ENCODE measurements at regions not wholly inside any gene's neighbourhood (a gene's known extent, or its start where the extent isn't known, plus 50 kb on each side); places are given as distances from the start of the nearest gene placed in this dataset.

DNA sequence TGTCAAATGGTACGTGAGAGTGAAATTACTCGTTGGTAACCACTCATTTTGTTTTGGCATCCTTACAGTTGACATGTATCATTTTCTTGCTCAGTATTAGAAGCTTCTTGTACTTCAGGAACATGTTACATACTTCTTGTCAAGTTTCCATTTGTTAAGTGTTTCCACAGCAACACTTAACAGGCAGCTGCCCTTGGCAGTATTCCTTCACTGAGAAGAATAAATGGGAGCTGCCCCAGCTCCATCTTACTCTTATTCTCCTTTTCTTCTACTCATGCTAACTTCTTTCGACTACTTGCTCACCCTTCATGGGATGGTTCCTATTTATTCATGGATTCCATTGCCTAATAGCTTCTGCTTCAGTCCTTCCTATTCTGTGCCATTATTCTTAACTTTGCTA is 60.1 kb upstream of the TUBA3E start:
- Mint-ChIP-seq H3K27ac (no peak overlapping the region), H3K27me3 (ENCODE audit: low read depth in 2 of 2) (peaks cover 26 to 40% of the 10 kb centered on the region in 2 donors), H3K9me3 (no peaks in the 10 kb centered on the region), H3K4me3 (no peak overlapping the region), H3K4me1 (no peaks in the 10 kb centered on the region), H3K36me3 (no peaks in the 10 kb centered on the region)
- no peak overlapping the region for H3K4me3 ChIP-seq (ENCODE audit: low read length)
- H3K27ac ChIP-seq (ENCODE audit: low read length) = no peak overlapping the region
- H3K36me3 ChIP-seq (ENCODE audit: control insufficient read depth, insufficient read depth, low read length) = no peaks in the 10 kb centered on the region
- ATAC-seq (no peak), DNase-seq (no peak)
- H3K4me1 ChIP-seq (ENCODE audit: control insufficient read depth, insufficient read depth, low read length) = no peaks in the 10 kb centered on the region
- H3K9me3 ChIP-seq (ENCODE audit: control insufficient read depth, insufficient read depth, low read length) = no peaks in the 10 kb centered on the region
- WGBS (ENCODE audit: insufficient coverage) = 66% methylated on average over 3 of the region's 3 CpGs
- TF ChIP-seq, protein P1, sequence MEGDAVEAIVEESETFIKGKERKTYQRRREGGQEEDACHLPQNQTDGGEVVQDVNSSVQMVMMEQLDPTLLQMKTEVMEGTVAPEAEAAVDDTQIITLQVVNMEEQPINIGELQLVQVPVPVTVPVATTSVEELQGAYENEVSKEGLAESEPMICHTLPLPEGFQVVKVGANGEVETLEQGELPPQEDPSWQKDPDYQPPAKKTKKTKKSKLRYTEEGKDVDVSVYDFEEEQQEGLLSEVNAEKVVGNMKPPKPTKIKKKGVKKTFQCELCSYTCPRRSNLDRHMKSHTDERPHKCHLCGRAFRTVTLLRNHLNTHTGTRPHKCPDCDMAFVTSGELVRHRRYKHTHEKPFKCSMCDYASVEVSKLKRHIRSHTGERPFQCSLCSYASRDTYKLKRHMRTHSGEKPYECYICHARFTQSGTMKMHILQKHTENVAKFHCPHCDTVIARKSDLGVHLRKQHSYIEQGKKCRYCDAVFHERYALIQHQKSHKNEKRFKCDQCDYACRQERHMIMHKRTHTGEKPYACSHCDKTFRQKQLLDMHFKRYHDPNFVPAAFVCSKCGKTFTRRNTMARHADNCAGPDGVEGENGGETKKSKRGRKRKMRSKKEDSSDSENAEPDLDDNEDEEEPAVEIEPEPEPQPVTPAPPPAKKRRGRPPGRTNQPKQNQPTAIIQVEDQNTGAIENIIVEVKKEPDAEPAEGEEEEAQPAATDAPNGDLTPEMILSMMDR (IDR thresholded peaks at IDR 0.05) = no peak
- no peaks in the 10 kb centered on the region for H3K27me3 ChIP-seq (ENCODE audit: control insufficient read depth, insufficient read depth, low read length)
- intact Hi-C loops (cut with micrococcal nuclease) = no loop called here

DNA sequence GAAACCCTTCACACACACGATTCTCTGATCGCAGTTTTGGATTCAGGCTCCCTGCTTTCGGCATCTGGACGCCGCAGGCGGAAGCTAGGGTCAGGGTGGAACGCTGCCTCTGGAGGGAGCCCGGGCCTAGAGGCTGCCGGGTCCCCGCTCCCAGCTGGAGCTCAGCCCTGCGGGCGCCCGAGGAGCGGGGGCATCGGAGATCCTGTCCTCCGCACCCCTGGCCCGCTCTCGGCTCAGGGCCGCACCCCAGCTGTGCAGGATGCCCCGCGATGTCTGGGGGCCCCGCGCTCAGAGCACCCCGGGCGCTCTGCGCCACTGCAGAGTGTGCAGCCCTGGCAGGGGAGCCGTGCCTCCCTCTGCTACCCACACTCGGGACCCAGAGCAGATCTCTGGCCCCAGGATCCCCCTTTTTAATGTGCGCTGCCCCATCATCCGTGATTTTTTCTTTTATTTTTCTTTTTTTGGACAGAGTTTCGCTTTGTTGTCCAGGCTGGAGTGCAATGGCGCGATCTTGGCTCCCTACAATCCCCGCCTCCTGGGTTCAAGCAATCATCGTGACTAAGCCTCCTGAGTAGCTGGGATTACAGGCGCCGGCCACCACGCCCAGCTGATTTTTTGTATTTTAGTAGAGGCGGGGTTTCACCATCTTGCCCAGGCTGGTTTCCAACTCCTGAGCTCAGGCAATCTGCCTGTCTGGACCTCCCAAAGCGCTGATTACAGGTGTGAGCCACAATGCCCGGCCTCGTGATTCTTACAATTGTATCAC is 54.8 kb upstream of the TUBA3E start:
- ATAC-seq (peak in 1 of 3 donors; percentile 10), DNase-seq (no peak)
- intact Hi-C loops (cut with micrococcal nuclease) = no loop called here
- Mint-ChIP-seq H3K4me3 (no peak overlapping the region), H3K4me1 (no peaks in the 10 kb centered on the region), H3K27me3 (ENCODE audit: low read depth in 2 of 2) (peaks cover 33 to 43% of the 10 kb centered on the region in 2 donors), H3K9me3 (no peaks in the 10 kb centered on the region), H3K36me3 (no peaks in the 10 kb centered on the region), H3K27ac (no peak overlapping the region)
- Histone ChIP-seq H3K9me3 (ENCODE audit: control insufficient read depth, insufficient read depth, low read length) (no peaks in the 10 kb centered on the region), H3K27ac (ENCODE audit: low read length) (no peak overlapping the region), H3K4me1 (ENCODE audit: control insufficient read depth, insufficient read depth, low read length) (no peaks in the 10 kb centered on the region), H3K27me3 (ENCODE audit: control insufficient read depth, insufficient read depth, low read length) (no peaks in the 10 kb centered on the region), H3K36me3 (ENCODE audit: control insufficient read depth, insufficient read depth, low read length) (no peaks in the 10 kb centered on the region), H3K4me3 (ENCODE audit: low read length) (no peak overlapping the region)
- TF ChIP-seq, protein P1 (IDR thresholded peaks at IDR 0.05) = no peak
- WGBS (ENCODE audit: insufficient coverage) = 49% methylated on average over 42 of the region's 42 CpGs

DNA sequence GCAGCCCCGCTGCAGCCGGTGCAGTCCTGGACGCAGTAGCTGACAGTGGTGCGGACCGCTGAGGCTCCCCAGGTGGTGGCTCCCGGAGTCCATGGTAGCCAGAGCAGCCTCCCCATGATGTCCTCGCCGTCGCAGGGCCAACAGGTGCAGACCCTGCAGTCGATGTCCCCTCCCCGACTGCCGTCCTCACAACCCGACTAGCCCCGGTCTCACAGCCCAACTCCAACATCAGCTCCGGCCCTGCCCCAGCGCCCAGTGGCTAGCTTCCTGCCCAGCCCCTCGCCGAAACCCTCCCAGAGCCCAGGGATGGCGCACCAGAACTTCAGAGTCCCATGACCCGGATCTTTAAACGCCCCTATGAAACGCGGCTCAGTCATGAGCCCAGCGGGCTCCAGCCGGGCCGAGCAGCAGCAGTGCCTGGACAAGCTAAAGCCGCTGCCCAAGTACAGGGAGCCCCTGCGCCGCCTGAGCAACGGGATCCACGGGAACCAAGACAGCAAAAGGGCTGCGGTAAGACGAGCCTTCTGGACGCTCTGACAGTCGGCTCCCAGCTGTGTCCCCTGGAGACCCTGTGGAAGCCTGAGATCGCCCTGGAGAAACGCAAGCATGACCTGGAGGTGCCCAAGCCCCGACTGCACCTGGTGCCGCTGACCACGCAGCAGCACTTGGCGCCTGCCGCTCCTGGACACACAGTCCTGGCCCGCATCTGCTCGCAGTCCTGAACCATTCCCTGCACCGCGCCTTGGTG is 53.8 kb upstream of the TUBA3E start:
- Mint-ChIP-seq H3K36me3 (no peaks in the 10 kb centered on the region), H3K9me3 (no peaks in the 10 kb centered on the region), H3K27ac (no peak overlapping the region), H3K4me1 (no peaks in the 10 kb centered on the region), H3K27me3 (ENCODE audit: low read depth in 2 of 2) (peaks cover 33 to 44% of the 10 kb centered on the region in 2 donors), H3K4me3 (no peak overlapping the region)
- ATAC-seq (no peak), DNase-seq (no peak)
- H3K4me1 ChIP-seq (ENCODE audit: control insufficient read depth, insufficient read depth, low read length) = no peaks in the 10 kb centered on the region
- H3K9me3 ChIP-seq (ENCODE audit: control insufficient read depth, insufficient read depth, low read length) = no peaks in the 10 kb centered on the region
- TF ChIP-seq, protein P1 (IDR thresholded peaks at IDR 0.05) = no peak
- H3K36me3 ChIP-seq (ENCODE audit: control insufficient read depth, insufficient read depth, low read length) = no peaks in the 10 kb centered on the region
- no peak overlapping the region for H3K4me3 ChIP-seq (ENCODE audit: low read length)
- intact Hi-C loops (cut with micrococcal nuclease) = no loop called here
- no peak overlapping the region for H3K27ac ChIP-seq (ENCODE audit: low read length)
- WGBS (ENCODE audit: insufficient coverage) = 49% methylated on average over 46 of the region's 46 CpGs
- no peaks in the 10 kb centered on the region for H3K27me3 ChIP-seq (ENCODE audit: control insufficient read depth, insufficient read depth, low read length)
